ENCODE measurements at regions not wholly inside any gene's neighbourhood (a gene's known extent, or its start where the extent isn't known, plus 50 kb on each side); places are given as distances from the start of the nearest gene placed in this dataset.

GRCh38 chr13:107239213-107239612 lies 671.3 kb upstream of the ARGLU1 start:
- Mint-ChIP-seq H3K4me3 (no peak overlapping the region), H3K36me3 (no peaks in the 10 kb centered on the region), H3K27me3 (peaks cover 0 to 6% (median 0%) of the 10 kb centered on the region in 5 donors), H3K9me3 (peaks cover 0 to 6% (median 0%) of the 10 kb centered on the region in 9 donors), H3K27ac (no peak overlapping the region), H3K4me1 (no peaks in the 10 kb centered on the region)
- POLR2A ChIA-PET, result no interaction called here
- ATAC-seq, result no peak
- no peak for DNase-seq

- H3K27ac Mint-ChIP-seq, result no peak overlapping the region
- no peaks in the 10 kb centered on the region for H3K36me3 Mint-ChIP-seq
- peaks cover 0 to 6% (median 0%) of the 10 kb centered on the region in 9 donors for H3K9me3 Mint-ChIP-seq
- ATAC-seq (no peak), DNase-seq (no peak)
- H3K4me3 Mint-ChIP-seq, result no peak overlapping the region
- H3K4me1 Mint-ChIP-seq, result no peaks in the 10 kb centered on the region
- peaks cover 0 to 6% (median 0%) of the 10 kb centered on the region in 5 donors for H3K27me3 Mint-ChIP-seq
- POLR2A ChIA-PET, result no interaction called here
Measured at GRCh38 chr13:107238262-107238981, 670.5 kb upstream of the ARGLU1 start.

GRCh38 chr13:107234319-107235073 lies 666.6 kb upstream of the ARGLU1 start:
- no peaks in the 10 kb centered on the region for H3K36me3 Mint-ChIP-seq
- H3K27me3 Mint-ChIP-seq, result peaks cover 0 to 3% (median 0%) of the 10 kb centered on the region in 5 donors

GRCh38 chr13:107233541-107233940 lies 665.6 kb upstream of the ARGLU1 start:
- Mint-ChIP-seq H3K27ac (no peak overlapping the region), H3K4me1 (no peaks in the 10 kb centered on the region), H3K36me3 (no peaks in the 10 kb centered on the region), H3K4me3 (no peak overlapping the region), H3K9me3 (no peaks in the 10 kb centered on the region), H3K27me3 (peaks cover 0 to 3% (median 0%) of the 10 kb centered on the region in 5 donors)
- POLR2A ChIA-PET, result no interaction called here
- ATAC-seq, result no peak
- DNase-seq, result no peak

More at GRCh38 chr13:107234319-107235073, 666.6 kb upstream of the ARGLU1 start:
- POLR2A ChIA-PET, result no interaction called here
- H3K4me3 Mint-ChIP-seq, result no peak overlapping the region
- peaks cover 0 to 2% (median 0%) of the 10 kb centered on the region in 9 donors for H3K9me3 Mint-ChIP-seq
- DNase-seq, result no peak
- no peak for ATAC-seq
- no peaks in the 10 kb centered on the region for H3K4me1 Mint-ChIP-seq
- H3K27ac Mint-ChIP-seq, result no peak overlapping the region

- Mint-ChIP-seq H3K27me3 (peaks cover 0 to 3% (median 0%) of the 10 kb centered on the region in 5 donors), H3K4me1 (no peaks in the 10 kb centered on the region), H3K36me3 (no peaks in the 10 kb centered on the region), H3K27ac (no peak overlapping the region), H3K4me3 (no peak overlapping the region), H3K9me3 (no peaks in the 10 kb centered on the region)
- DNase-seq, result no peak
- no peak for ATAC-seq
- POLR2A ChIA-PET, result no interaction called here
Measured at GRCh38 chr13:107231944-107232343, 664.0 kb upstream of the ARGLU1 start.

- DNase-seq (no peak), ATAC-seq (no peak)
- H3K9me3 Mint-ChIP-seq, result peaks cover 0 to 4% (median 0%) of the 10 kb centered on the region in 9 donors
- no peaks in the 10 kb centered on the region for H3K36me3 Mint-ChIP-seq
- POLR2A ChIA-PET, result no interaction called here
- H3K27me3 Mint-ChIP-seq, result peaks cover 0 to 10% (median 2%) of the 10 kb centered on the region in 5 donors
- no peaks in the 10 kb centered on the region for H3K4me1 Mint-ChIP-seq
- no peak overlapping the region for H3K27ac Mint-ChIP-seq
- no peak overlapping the region for H3K4me3 Mint-ChIP-seq
Measured at GRCh38 chr13:107223867-107224266, 655.9 kb upstream of the ARGLU1 start.

GRCh38 chr13:107222597-107222996 lies 654.7 kb upstream of the ARGLU1 start:
- no peak for ATAC-seq
- POLR2A ChIA-PET, result no interaction called here
- no peak for DNase-seq
- H3K36me3 Mint-ChIP-seq, result no peaks in the 10 kb centered on the region
- H3K27ac Mint-ChIP-seq, result no peak overlapping the region
- H3K4me3 Mint-ChIP-seq, result no peak overlapping the region
- H3K27me3 Mint-ChIP-seq, result peaks cover 0 to 16% (median 4%) of the 10 kb centered on the region in 5 donors
- peaks cover 0 to 4% (median 0%) of the 10 kb centered on the region in 9 donors for H3K9me3 Mint-ChIP-seq
- H3K4me1 Mint-ChIP-seq, result no peaks in the 10 kb centered on the region

GRCh38 chr13:107220245-107220644 lies 652.3 kb upstream of the ARGLU1 start:
- no peaks in the 10 kb centered on the region for H3K4me1 Mint-ChIP-seq
- no peaks in the 10 kb centered on the region for H3K36me3 Mint-ChIP-seq
- peaks cover 0 to 22% (median 4%) of the 10 kb centered on the region in 5 donors for H3K27me3 Mint-ChIP-seq
- no peak overlapping the region for H3K4me3 Mint-ChIP-seq
- DNase-seq (no peak), ATAC-seq (no peak)
- POLR2A ChIA-PET, result no interaction called here
- H3K9me3 Mint-ChIP-seq, result peaks cover 0 to 4% (median 0%) of the 10 kb centered on the region in 9 donors
- no peak overlapping the region for H3K27ac Mint-ChIP-seq

GRCh38 chr13:107217251-107217650 lies 649.3 kb upstream of the ARGLU1 start:
- Mint-ChIP-seq H3K9me3 (peaks cover 0 to 2% (median 0%) of the 10 kb centered on the region in 9 donors), H3K36me3 (no peaks in the 10 kb centered on the region), H3K4me1 (no peaks in the 10 kb centered on the region), H3K4me3 (no peak overlapping the region), H3K27ac (no peak overlapping the region), H3K27me3 (peaks cover 0 to 22% (median 4%) of the 10 kb centered on the region in 5 donors)
- DNase-seq, result no peak
- no peak for ATAC-seq
- POLR2A ChIA-PET, result no interaction called here

- H3K4me3 Mint-ChIP-seq, result no peak overlapping the region
- DNase-seq, result no peak
- POLR2A ChIA-PET, result no interaction called here
Measured at GRCh38 chr13:107216046-107216755, 648.3 kb upstream of the ARGLU1 start.

GRCh38 chr13:107211073-107211472 lies 643.1 kb upstream of the ARGLU1 start:
- Mint-ChIP-seq H3K36me3 (no peaks in the 10 kb centered on the region), H3K27ac (no peak overlapping the region), H3K27me3 (peaks cover 0 to 30% (median 3%) of the 10 kb centered on the region in 5 donors), H3K4me1 (no peaks in the 10 kb centered on the region), H3K4me3 (no peak overlapping the region), H3K9me3 (no peaks in the 10 kb centered on the region)
- peak; percentile 47 to 60 for ATAC-seq
- POLR2A ChIA-PET, result no interaction called here
- DNase-seq, result peak; percentile 8 to 65 (median 27)

More at GRCh38 chr13:107216046-107216755, 648.3 kb upstream of the ARGLU1 start:
- H3K27me3 Mint-ChIP-seq, result peaks cover 0 to 22% (median 4%) of the 10 kb centered on the region in 5 donors
- no peak overlapping the region for H3K27ac Mint-ChIP-seq
- peaks cover 0 to 2% (median 0%) of the 10 kb centered on the region in 9 donors for H3K9me3 Mint-ChIP-seq
- no peaks in the 10 kb centered on the region for H3K36me3 Mint-ChIP-seq
- ATAC-seq, result no peak
- no peaks in the 10 kb centered on the region for H3K4me1 Mint-ChIP-seq

GRCh38 chr13:107210723-107211030 lies 642.7 kb upstream of the ARGLU1 start:
- no peak for ATAC-seq
- peaks cover 0 to 30% (median 3%) of the 10 kb centered on the region in 5 donors for H3K27me3 Mint-ChIP-seq
- POLR2A ChIA-PET, result no interaction called here
- H3K9me3 Mint-ChIP-seq, result no peaks in the 10 kb centered on the region
- no peaks in the 10 kb centered on the region for H3K36me3 Mint-ChIP-seq
- no peak overlapping the region for H3K4me3 Mint-ChIP-seq
- H3K4me1 Mint-ChIP-seq, result no peaks in the 10 kb centered on the region
- no peak overlapping the region for H3K27ac Mint-ChIP-seq
- DNase-seq, result no peak

All from naive thymus-derived CD8-positive, alpha-beta T cell (primary cell).